Gastrocnemius medialis (tissue), 4 donors: ENCODE measurements at regions not wholly inside any gene's neighbourhood (a gene's known extent, or its start where the extent isn't known, plus 50 kb on each side); places are given as distances from the start of the nearest gene placed in this dataset.

Experiments used
- POLR2A ChIP-seq, 2 donors: fragments of 450-650 bp; IDR thresholded peaks; one replicate each; pipeline ENCODE4 v1.6.1; 2017; ENCODE audit warnings: antibody characterized with exemption in 2 of 2, mild to moderate bottlenecking in 2 of 2, moderate library complexity in 2 of 2
- TF ChIP-seq, protein P1 (sequence below), 5 experiments: fragments of 450-650 bp in 3 of 5; fragments of 200-600 bp in 2 of 5; sonication (generic) in 2 of 5; IDR thresholded peaks in 4 of 5; conservative IDR thresholded peaks in 1 of 5; 1 replicate in 4 of 5; 2 replicates in 1 of 5; pipeline ENCODE4 v1.5.1; 2016 to 2019; ENCODE audit warnings: antibody characterized with exemption in 5 of 5, mild to moderate bottlenecking in 3 of 5, moderate library complexity in 3 of 5

DNA sequence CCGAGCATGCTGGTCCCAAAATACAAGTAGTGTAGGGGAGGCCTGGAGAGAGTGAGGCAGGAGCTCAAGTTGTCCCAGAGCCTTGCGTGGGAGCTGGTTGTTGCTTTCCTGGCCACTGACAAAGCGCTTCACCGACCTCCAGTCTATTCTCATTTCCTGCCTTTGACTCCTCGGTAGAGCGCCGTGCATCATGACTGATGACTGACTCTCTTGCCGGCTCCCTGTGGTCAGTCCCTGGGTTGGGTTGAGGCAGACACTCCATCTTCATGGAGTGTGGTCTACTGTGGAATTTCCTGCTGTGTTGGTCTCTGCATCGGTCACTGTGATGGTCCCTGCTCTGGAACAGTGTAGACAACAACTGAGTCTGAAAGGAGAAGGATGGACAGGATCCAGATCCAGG lies 175.1 kb upstream of the S1PR3 start:
- TF ChIP-seq, protein P1, sequence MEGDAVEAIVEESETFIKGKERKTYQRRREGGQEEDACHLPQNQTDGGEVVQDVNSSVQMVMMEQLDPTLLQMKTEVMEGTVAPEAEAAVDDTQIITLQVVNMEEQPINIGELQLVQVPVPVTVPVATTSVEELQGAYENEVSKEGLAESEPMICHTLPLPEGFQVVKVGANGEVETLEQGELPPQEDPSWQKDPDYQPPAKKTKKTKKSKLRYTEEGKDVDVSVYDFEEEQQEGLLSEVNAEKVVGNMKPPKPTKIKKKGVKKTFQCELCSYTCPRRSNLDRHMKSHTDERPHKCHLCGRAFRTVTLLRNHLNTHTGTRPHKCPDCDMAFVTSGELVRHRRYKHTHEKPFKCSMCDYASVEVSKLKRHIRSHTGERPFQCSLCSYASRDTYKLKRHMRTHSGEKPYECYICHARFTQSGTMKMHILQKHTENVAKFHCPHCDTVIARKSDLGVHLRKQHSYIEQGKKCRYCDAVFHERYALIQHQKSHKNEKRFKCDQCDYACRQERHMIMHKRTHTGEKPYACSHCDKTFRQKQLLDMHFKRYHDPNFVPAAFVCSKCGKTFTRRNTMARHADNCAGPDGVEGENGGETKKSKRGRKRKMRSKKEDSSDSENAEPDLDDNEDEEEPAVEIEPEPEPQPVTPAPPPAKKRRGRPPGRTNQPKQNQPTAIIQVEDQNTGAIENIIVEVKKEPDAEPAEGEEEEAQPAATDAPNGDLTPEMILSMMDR (IDR thresholded peaks at IDR 0.05 in 4 of 5, conservative IDR thresholded peaks at IDR 0.05 in 1 of 5) = no peak
- TF ChIP-seq POLR2A (IDR thresholded peaks at IDR 0.05) = no peak
